H1 (cell line): ENCODE measurements at regions not wholly inside any gene's neighbourhood (a gene's known extent, or its start where the extent isn't known, plus 50 kb on each side); places are given as distances from the start of the nearest gene placed in this dataset.

Experiments used
- CTCF ChIA-PET: fragments of 300-600 bp; sonication (Branson Sonifier 250); formaldehyde crosslinking; loops from one replicate; lab custom pipeline; 2021; ENCODE audit not compliant: partially characterized antibody; lab: Charles Lee
- POLR2A ChIA-PET: fragments of 300-600 bp; sonication (Branson Sonifier 250); formaldehyde crosslinking; loops from one replicate; lab custom pipeline; 2021; ENCODE audit warnings: inconsistent platforms; ENCODE audit not compliant: partially characterized antibody; lab: Charles Lee
- DNase-seq, 2 experiments: peaks; one replicate each; pipeline versions ENCODE4 v3.0.0 to v3.0.0-alpha.2; 2010 to 2022; ENCODE audit warnings: low spot score in 2 of 2, low read depth in 1 of 2, mixed read lengths in 1 of 2
- FAIRE-seq: peaks from 2 replicates; lab custom pipeline; 2011; peaks lifted over from hg19 to GRCh38; lab: Jason Lieb, UNC
- H2AFZ ChIP-seq: 2 replicates; pipeline ENCODE4 v1.8.1; 2012; ENCODE audit warnings: low read length, inconsistent platforms
- H2AK5ac ChIP-seq: 2 replicates; pipeline ENCODE4 v1.6.1; 2013; ENCODE audit warnings: low read depth, low read length
- H2BK120ac ChIP-seq: replicated peaks from 2 replicates; pipeline ENCODE3; 2013; ENCODE audit warnings: low read depth, low read length, inconsistent platforms
- H2BK12ac ChIP-seq: 2 replicates; pipeline ENCODE4 v1.6.1; 2013; ENCODE audit warnings: low read depth, low read length
- H2BK15ac ChIP-seq: 2 replicates; pipeline ENCODE4 v1.6.1; 2013; ENCODE audit warnings: low read length
- H2BK20ac ChIP-seq: 2 replicates; pipeline ENCODE4 v1.6.1; 2013; ENCODE audit warnings: low read length
- H2BK5ac ChIP-seq: 2 replicates; pipeline ENCODE4 v1.6.1; 2013; ENCODE audit warnings: low read depth, low read length
- H3K14ac ChIP-seq: 2 replicates; pipeline ENCODE4 v1.6.1; 2013; ENCODE audit warnings: inconsistent platforms; ENCODE audit not compliant: insufficient read length
- H3K18ac ChIP-seq: 2 replicates; pipeline ENCODE4 v1.6.1; 2013; ENCODE audit warnings: low read length; ENCODE audit errors: extremely low read depth
- H3K23ac ChIP-seq: 2 replicates; pipeline ENCODE4 v1.6.1; 2013; ENCODE audit warnings: inconsistent platforms; ENCODE audit not compliant: insufficient read length
- H3K23me2 ChIP-seq: 2 replicates; pipeline ENCODE4 v1.6.1; 2013; ENCODE audit warnings: low read depth, low read length
- H3K27ac ChIP-seq: 2 replicates; pipeline ENCODE4 v1.6.1; 2011; ENCODE audit warnings: low read depth, low read length, inconsistent platforms
- H3K27me3 ChIP-seq, 4 experiments: replicated peaks in 1 of 4; 1 replicate in 1 of 4; 2 replicates in 3 of 4; pipeline versions ENCODE4 v1.6.1 to v1.8.1; 2011 to 2013; ENCODE audit warnings: low read length in 3 of 4, mild to moderate bottlenecking in 3 of 4, inconsistent platforms in 2 of 4, mixed read lengths in 2 of 4, moderate library complexity in 1 of 4; ENCODE audit not compliant: control insufficient read depth in 3 of 4, insufficient read depth in 3 of 4; ENCODE audit errors: extremely low read depth in 1 of 4
- H3K36me3 ChIP-seq, 4 experiments: 2 replicates each; pipeline versions ENCODE4 v1.6.1 to v1.8.1; 2011 to 2013; ENCODE audit warnings: mild to moderate bottlenecking in 4 of 4, low read length in 3 of 4, moderate library complexity in 2 of 4, control low read depth in 1 of 4, inconsistent platforms in 1 of 4; ENCODE audit not compliant: insufficient read depth in 4 of 4, control insufficient read depth in 2 of 4
- H3K4ac ChIP-seq: replicated peaks from 2 replicates; pipeline ENCODE3; 2013; ENCODE audit warnings: low read length, low read depth, mixed read lengths, inconsistent platforms; ENCODE audit not compliant: insufficient read length
- H3K4me1 ChIP-seq, 4 experiments: replicated peaks in 1 of 4; 1 replicate in 1 of 4; 2 replicates in 3 of 4; pipeline versions ENCODE4 v1.6.1 to v1.8.1; 2011 to 2013; ENCODE audit warnings: low read length in 3 of 4, inconsistent platforms in 2 of 4, mixed read lengths in 1 of 4; ENCODE audit not compliant: insufficient read depth in 4 of 4, control insufficient read depth in 3 of 4
- H3K4me2 ChIP-seq, 2 experiments: 2 replicates each; pipeline versions ENCODE4 v1.6.1 to v1.8.1; 2011 to 2013; ENCODE audit warnings: low read depth in 2 of 2, low read length in 2 of 2, control low read depth in 1 of 2, inconsistent platforms in 1 of 2, mild to moderate bottlenecking in 1 of 2; ENCODE audit not compliant: insufficient read depth in 1 of 2
- H3K4me3 ChIP-seq, 4 experiments: fragments of 200-600, 300-600 bp in 1 of 4; sonication (generic), shearing (Covaris generic), sonication (Bioruptor Twin) in 1 of 4; 2 replicates each; pipeline versions ENCODE4 v1.5.1 to v1.8.1; 2011 to 2016; ENCODE audit warnings: low read length in 4 of 4, low read depth in 3 of 4, control low read depth in 2 of 4, inconsistent platforms in 2 of 4, mild to moderate bottlenecking in 2 of 4, mixed read lengths in 1 of 4, moderate library complexity in 1 of 4; ENCODE audit not compliant: insufficient read depth in 2 of 4; ENCODE audit errors: extremely low read depth in 1 of 4
- H3K56ac ChIP-seq: replicated peaks from 2 replicates; pipeline ENCODE3; 2013; ENCODE audit warnings: low read depth, mild to moderate bottlenecking, mixed read lengths, low read length, inconsistent platforms; ENCODE audit not compliant: insufficient read length
- H3K79me1 ChIP-seq: 2 replicates; pipeline ENCODE4 v1.6.1; 2013; ENCODE audit warnings: low read depth, low read length, control low read depth
- H3K79me2 ChIP-seq, 2 experiments: 2 replicates each; pipeline versions ENCODE4 v1.6.1 to v1.8.1; 2012 to 2013; ENCODE audit warnings: low read length in 2 of 2, mild to moderate bottlenecking in 2 of 2, inconsistent platforms in 1 of 2; ENCODE audit not compliant: insufficient read depth in 2 of 2, control insufficient read depth in 1 of 2
- H3K9ac ChIP-seq, 4 experiments: replicated peaks in 1 of 4; 1 replicate in 1 of 4; 2 replicates in 3 of 4; pipeline versions ENCODE4 v1.6.1 to v1.8.1; 2011 to 2013; ENCODE audit warnings: low read depth in 3 of 4, low read length in 3 of 4, control low read depth in 2 of 4, mild to moderate bottlenecking in 2 of 4, moderate library complexity in 2 of 4, inconsistent platforms in 1 of 4; ENCODE audit errors: extremely low read depth in 1 of 4
- H3K9me3 ChIP-seq, 2 experiments: 2 replicates each; pipeline versions ENCODE4 v1.6.1 to v1.8.1; 2012 to 2013; ENCODE audit warnings: mild to moderate bottlenecking in 2 of 2, moderate library complexity in 2 of 2, control low read depth in 1 of 2, inconsistent platforms in 1 of 2, low read depth in 1 of 2, low read length in 1 of 2, mixed read lengths in 1 of 2; ENCODE audit not compliant: insufficient read depth in 2 of 2
- H4K20me1 ChIP-seq, 2 experiments: replicated peaks in 1 of 2; 2 replicates each; pipeline versions ENCODE3 to v1.8.1; 2011 to 2013; ENCODE audit warnings: inconsistent platforms in 2 of 2, low read length in 2 of 2, mild to moderate bottlenecking in 1 of 2; ENCODE audit not compliant: insufficient read depth in 2 of 2, control insufficient read depth in 1 of 2
- H4K5ac ChIP-seq: 2 replicates; pipeline ENCODE4 v1.6.1; 2013; ENCODE audit warnings: low read length, low read depth, mixed read lengths, inconsistent platforms; ENCODE audit not compliant: insufficient read length
- H4K8ac ChIP-seq: 2 replicates; pipeline ENCODE4 v1.8.0; 2013; ENCODE audit warnings: mild to moderate bottlenecking, moderate library complexity, low read length, inconsistent platforms; ENCODE audit not compliant: insufficient read depth; ENCODE audit errors: extremely low read depth
- H4K91ac ChIP-seq: replicated peaks from 2 replicates; pipeline ENCODE3; 2013; ENCODE audit warnings: low read length, mixed read lengths, inconsistent platforms; ENCODE audit not compliant: insufficient read length
- CBX8 ChIP-seq: fragments of 300-800, 300-1000 bp; sonication (generic); IDR thresholded peaks from 2 replicates; pipeline ENCODE4 v1.7.1; 2016; ENCODE audit warnings: low read depth, low read length, borderline replicate concordance
- CHD1 ChIP-seq: IDR thresholded peaks from 2 replicates; pipeline ENCODE4 v1.6.1; 2012; ENCODE audit warnings: low read depth, low read length, improper control_type of control experiment
- CHD2 ChIP-seq: IDR thresholded peaks from 2 replicates; pipeline ENCODE4 v1.6.1; 2012; ENCODE audit warnings: low read length, improper control_type of control experiment
- FOSL1 ChIP-seq: IDR thresholded peaks from 2 replicates; pipeline ENCODE4 v1.6.1; 2011; ENCODE audit warnings: mild to moderate bottlenecking, low read depth, low read length, moderate library complexity; ENCODE audit not compliant: insufficient read depth
- JUN ChIP-seq: IDR thresholded peaks from 2 replicates; pipeline ENCODE4 v1.6.1; 2011; ENCODE audit warnings: low read depth, mild to moderate bottlenecking, improper control_type of control experiment, low read length
- JUND ChIP-seq: IDR thresholded peaks from 2 replicates; pipeline ENCODE4 v1.6.1; 2011; ENCODE audit warnings: mild to moderate bottlenecking, improper control_type of control experiment, low read length
- KDM5A ChIP-seq: fragments of 200-600 bp; IDR thresholded peaks from 2 replicates; pipeline ENCODE4 v1.7.1; 2012; ENCODE audit warnings: mild to moderate bottlenecking, low read length, inconsistent platforms, mixed read lengths
- PHF8 ChIP-seq: fragments of 200-600 bp; sonication (generic); conservative IDR thresholded peaks from 2 replicates; pipeline ENCODE4 v1.7.1; 2012; ENCODE audit warnings: low read depth, mild to moderate bottlenecking, inconsistent platforms, low read length, moderate library complexity
- RBBP5 ChIP-seq: IDR thresholded peaks from 2 replicates; pipeline ENCODE4 v1.7.1; 2012; ENCODE audit warnings: low read depth, mild to moderate bottlenecking, inconsistent platforms, low read length, moderate library complexity, borderline replicate concordance
- RNF2 ChIP-seq: fragments of 200-900, 300-1000 bp; sonication (generic); IDR thresholded peaks from 2 replicates; pipeline ENCODE4 v1.7.1; 2016; ENCODE audit warnings: borderline replicate concordance, low read depth, mild to moderate bottlenecking, antibody characterized with exemption, low read length; ENCODE audit not compliant: poor library complexity, severe bottlenecking; ENCODE audit errors: missing control alignments
- RXRA ChIP-seq: IDR thresholded peaks from 2 replicates; pipeline ENCODE4 v1.6.1; 2011; ENCODE audit warnings: low read depth, mild to moderate bottlenecking, low read length, moderate library complexity; ENCODE audit not compliant: insufficient read depth
- SIN3A ChIP-seq, 2 experiments: IDR thresholded peaks in 1 of 2; conservative IDR thresholded peaks in 1 of 2; 2 replicates each; pipeline ENCODE4 v1.6.1; 2011 to 2012; ENCODE audit warnings: low read length in 2 of 2, improper control_type of control experiment in 1 of 2, low read depth in 1 of 2, mild to moderate bottlenecking in 1 of 2
- SIRT6 ChIP-seq: IDR thresholded peaks from one replicate; pipeline ENCODE4 v1.7.1; 2012; ENCODE audit warnings: low read length, inconsistent platforms
- SP4 ChIP-seq: IDR thresholded peaks from 2 replicates; pipeline ENCODE4 v1.6.1; 2012; ENCODE audit warnings: low read length, inconsistent platforms
- TAF7 ChIP-seq: optimal IDR thresholded peaks from 2 replicates; pipeline ENCODE3; 2011; ENCODE audit warnings: low read depth, mild to moderate bottlenecking, inconsistent platforms, low read length, moderate library complexity, borderline replicate concordance
- YY1 ChIP-seq: IDR thresholded peaks from 2 replicates; pipeline ENCODE4 v1.6.1; 2011; ENCODE audit warnings: low read depth, mild to moderate bottlenecking, low read length
- WGBS, 2 experiments: shearing (Covaris generic) in 1 of 2; methylation state at CpG; one replicate each; pipeline versions ENCODE4 v1.1.6 to v1.1.7; 2013 to 2015; ENCODE audit warnings: low lambda C conversion rate in 2 of 2, mixed read lengths in 2 of 2, inconsistent platforms in 1 of 2, low coverage in 1 of 2, missing lambda C conversion rate in 1 of 2; ENCODE audit not compliant: insufficient replicate concordance in 2 of 2, insufficient coverage in 1 of 2, insufficient read length in 1 of 2; ENCODE audit errors: extremely low coverage in 1 of 2, missing lambda C conversion rate in 1 of 2; 5-methylcytosine and 5-hydroxymethylcytosine counted together

DNA sequence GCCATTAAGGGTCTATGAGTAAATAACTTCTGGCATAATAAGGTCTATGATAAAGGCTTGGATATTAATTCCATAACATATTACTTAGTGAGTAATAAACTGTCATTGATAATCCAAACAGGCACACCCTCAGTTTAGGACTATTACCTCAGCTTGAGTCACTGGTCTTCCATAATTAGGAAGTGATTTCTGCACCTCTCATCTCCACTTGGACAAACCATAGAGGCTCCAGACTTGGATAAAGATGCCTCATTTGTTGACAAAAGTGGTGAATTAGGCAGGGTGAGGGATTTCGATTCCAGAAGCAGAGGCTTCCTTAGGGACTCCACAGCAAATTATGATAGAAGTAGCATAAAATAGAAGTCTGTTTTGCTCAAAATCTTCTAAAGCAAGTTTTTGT, 127.5 kb upstream of the MTAP start:
- H2BK20ac ChIP-seq: no peak overlapping the region
- H3K36me3 ChIP-seq: no peaks in the 10 kb centered on the region
- no peak overlapping the region for H2BK120ac ChIP-seq
- H2AFZ ChIP-seq: no peak overlapping the region
- H3K9ac ChIP-seq: no peak overlapping the region
- H3K9me3 ChIP-seq: no peaks in the 10 kb centered on the region
- H3K79me1 ChIP-seq: no peaks in the 10 kb centered on the region
- H4K8ac ChIP-seq: no peak overlapping the region
- ChIA-PET POLR2A (no interaction called here), CTCF (interaction anchor here (1.3 kb wide), 1 partner anchor 34 kb away, joined by 5 read pairs; no protein-coding TSS in a partner anchor)
- no peak overlapping the region for H4K5ac ChIP-seq
- FAIRE-seq (no peak), DNase-seq (no peak)
- no peak overlapping the region for H3K27ac ChIP-seq
- H3K56ac ChIP-seq: no peak overlapping the region
- WGBS, 2 experiments: 100% methylated on average over 1 of the region's 1 CpG; no CpG with 5 or more reads in 1 of the 2 experiments
- no peak overlapping the region for H2AK5ac ChIP-seq
- no peak overlapping the region for H3K4ac ChIP-seq
- H2BK5ac ChIP-seq: no peak overlapping the region
- H3K14ac ChIP-seq: no peak overlapping the region
- H3K4me3 ChIP-seq: no peak overlapping the region
- no peaks in the 10 kb centered on the region for H3K79me2 ChIP-seq
- H3K27me3 ChIP-seq: no peaks in the 10 kb centered on the region
- no peaks in the 10 kb centered on the region; a peak in 1 of 7 replicates for H3K4me1 ChIP-seq
- H4K91ac ChIP-seq: no peak overlapping the region
- no peak overlapping the region for H2BK15ac ChIP-seq
- no peaks in the 10 kb centered on the region for H4K20me1 ChIP-seq
- no peak overlapping the region for H2BK12ac ChIP-seq
- H3K23ac ChIP-seq: no peak overlapping the region
- no peaks in the 10 kb centered on the region for H3K23me2 ChIP-seq
- H3K18ac ChIP-seq: no peak overlapping the region
- no peak overlapping the region for H3K4me2 ChIP-seq
- no peak for TF ChIP-seq JUND
- TF ChIP-seq SIN3A (conservative IDR thresholded peaks at IDR 0.05 in 1 of 2, IDR thresholded peaks at IDR 0.05 in 1 of 2; ENCODE audit: low read depth in 1 of 2, low read length in 2 of 2): no peak
- TF ChIP-seq RXRA: no peak
- TF ChIP-seq YY1: no peak
- TF ChIP-seq TAF7: no peak
- TF ChIP-seq RBBP5: no peak
- no peak for TF ChIP-seq RNF2
- TF ChIP-seq FOSL1: no peak
- TF ChIP-seq SIRT6: no peak
- TF ChIP-seq CBX8: no peak
- no peak for TF ChIP-seq CHD2
- TF ChIP-seq PHF8: no peak
- no peak for TF ChIP-seq CHD1
- no peak for TF ChIP-seq SP4
- TF ChIP-seq KDM5A: no peak
- TF ChIP-seq JUN: no peak
